HEK293 (cell line): ENCODE measurements at regions not wholly inside any gene's neighbourhood (a gene's known extent, or its start where the extent isn't known, plus 50 kb on each side); places are given as distances from the start of the nearest gene placed in this dataset.

Source experiments
- CTCF ChIA-PET: fragments of 350-600 bp; formaldehyde crosslinking; extraction: SDS; loops from one replicate; lab custom pipeline; 2021; ENCODE audit warnings: antibody characterized with exemption; lab: Yijun Ruan, JAX
- POLR2A ChIA-PET: fragments of 300-600 bp; formaldehyde crosslinking; extraction: SDS; loops from one replicate; lab custom pipeline; 2020; ENCODE audit warnings: antibody characterized with exemption, inconsistent platforms; lab: Yijun Ruan, JAX
- H3K27ac ChIP-seq: fragments of 200-500 bp; sonication (Bioruptor generic); 2 replicates; pipeline ENCODE4 v1.5.1; 2014; ENCODE audit warnings: low read depth, low read length, control low read depth, inconsistent platforms; ENCODE audit errors: extremely low read depth
- H3K36me3 ChIP-seq, 2 experiments: fragments of 200-500 bp in 1 of 2; sonication (Bioruptor generic) in 1 of 2; 1 replicate in 1 of 2; 2 replicates in 1 of 2; pipeline ENCODE4 v1.5.1; 2014 to 2017; ENCODE audit warnings: inconsistent platforms in 2 of 2, low read length in 2 of 2; ENCODE audit not compliant: control insufficient read depth in 2 of 2, insufficient read depth in 1 of 2
- H3K4me1 ChIP-seq: fragments of 200-500 bp; sonication (Bioruptor generic); 2 replicates; pipeline ENCODE4 v1.5.1; 2014; ENCODE audit warnings: mild to moderate bottlenecking, low read length, inconsistent platforms; ENCODE audit not compliant: control insufficient read depth, insufficient read depth
- H3K4me3 ChIP-seq: 2 replicates; pipeline ENCODE4 v1.5.1; 2011; ENCODE audit warnings: low read depth, mild to moderate bottlenecking, control low read depth, low read length, moderate library complexity
- H3K9me3 ChIP-seq: fragments of 200-500 bp; sonication (Bioruptor generic); 2 replicates; pipeline ENCODE4 v1.5.1; 2014; ENCODE audit warnings: low read depth, low read length, inconsistent platforms; ENCODE audit not compliant: control insufficient read depth, insufficient read depth
- HOXC10 ChIP-seq: sonication (generic); formaldehyde crosslinking; IDR thresholded peaks from 2 replicates; pipeline ENCODE4 v1.8.1; 2023; ENCODE audit warnings: mild to moderate bottlenecking, missing genetic modification reagents
- KLF16 ChIP-seq: fragments of 450-650 bp; formaldehyde crosslinking; IDR thresholded peaks from 2 replicates; pipeline ENCODE4 v1.5.1; 2017; ENCODE audit warnings: missing biosample characterization, missing genetic modification characterization
- MEIS1 ChIP-seq: sonication (generic); formaldehyde crosslinking; IDR thresholded peaks from 2 replicates; pipeline ENCODE4 v1.8.1; 2022; ENCODE audit warnings: missing genetic modification reagents, mild to moderate bottlenecking, borderline replicate concordance
- ZNF10 ChIP-seq: fragments of 450-650 bp; formaldehyde crosslinking; IDR thresholded peaks from 2 replicates; pipeline ENCODE4 v1.5.1; 2017; ENCODE audit warnings: missing biosample characterization, missing genetic modification characterization
- ZNF112 ChIP-seq: fragments of 450-650 bp; formaldehyde crosslinking; IDR thresholded peaks from 2 replicates; pipeline ENCODE4 v1.5.0; 2017; ENCODE audit warnings: missing biosample characterization, missing genetic modification characterization
- ZNF114 ChIP-seq: fragments of 450-650 bp; formaldehyde crosslinking; IDR thresholded peaks from 2 replicates; pipeline ENCODE4 v1.5.0; 2017; ENCODE audit warnings: missing biosample characterization, missing genetic modification characterization
- ZNF23 ChIP-seq: fragments of 450-650 bp; formaldehyde crosslinking; IDR thresholded peaks from 2 replicates; pipeline ENCODE4 v1.5.1; 2016; ENCODE audit warnings: missing biosample characterization, missing genetic modification characterization, borderline replicate concordance
- ZNF391 ChIP-seq: fragments of 450-650 bp; formaldehyde crosslinking; IDR thresholded peaks from 2 replicates; pipeline ENCODE4 v1.5.1; 2016; ENCODE audit warnings: low read depth, missing biosample characterization, missing genetic modification characterization, borderline replicate concordance
- ZNF48 ChIP-seq: fragments of 450-650 bp; formaldehyde crosslinking; IDR thresholded peaks from 2 replicates; pipeline ENCODE4 v1.5.1; 2016; ENCODE audit warnings: missing biosample characterization, missing genetic modification characterization
- ZNF521 ChIP-seq: fragments of 450-650 bp; formaldehyde crosslinking; IDR thresholded peaks from 2 replicates; pipeline ENCODE4 v1.5.1; 2017; ENCODE audit warnings: missing biosample characterization, mild to moderate bottlenecking, missing genetic modification characterization
- ZNF624 ChIP-seq: fragments of 450-650 bp; formaldehyde crosslinking; IDR thresholded peaks from 2 replicates; pipeline ENCODE4 v1.5.1; 2017; ENCODE audit warnings: missing biosample characterization, missing genetic modification characterization
- ZNF629 ChIP-seq: fragments of 450-650 bp; formaldehyde crosslinking; IDR thresholded peaks from 2 replicates; pipeline ENCODE4 v1.5.1; 2017; ENCODE audit warnings: missing biosample characterization, missing genetic modification characterization
- ZNF785 ChIP-seq: fragments of 450-650 bp; formaldehyde crosslinking; IDR thresholded peaks from 2 replicates; pipeline ENCODE4 v1.5.1; 2016; ENCODE audit warnings: missing biosample characterization, missing genetic modification characterization
- TF ChIP-seq, protein P1 (sequence below): fragments of 450-650 bp; formaldehyde crosslinking; IDR thresholded peaks from 2 replicates; pipeline ENCODE4 v1.5.1; 2016; ENCODE audit warnings: missing biosample characterization, missing genetic modification characterization
- TF ChIP-seq, protein P2 (sequence below): fragments of 450-650 bp; formaldehyde crosslinking; IDR thresholded peaks from 2 replicates; pipeline ENCODE4 v1.5.1; 2017; ENCODE audit warnings: missing biosample characterization, mild to moderate bottlenecking, missing genetic modification characterization, moderate library complexity
- TF ChIP-seq, protein P3 (sequence below): fragments of 450-650 bp; formaldehyde crosslinking; IDR thresholded peaks from 2 replicates; pipeline ENCODE4 v1.5.1; 2016; ENCODE audit warnings: missing biosample characterization, missing genetic modification characterization
- TF ChIP-seq, protein P4 (sequence below): fragments of 450-650 bp; formaldehyde crosslinking; IDR thresholded peaks from 2 replicates; pipeline ENCODE4 v1.5.1; 2017; ENCODE audit warnings: missing biosample characterization, missing genetic modification characterization
- TF ChIP-seq, protein P5 (sequence below): fragments of 450-650 bp; formaldehyde crosslinking; IDR thresholded peaks from 2 replicates; pipeline ENCODE4 v1.5.1; 2017; ENCODE audit warnings: missing biosample characterization, missing genetic modification characterization

DNA sequence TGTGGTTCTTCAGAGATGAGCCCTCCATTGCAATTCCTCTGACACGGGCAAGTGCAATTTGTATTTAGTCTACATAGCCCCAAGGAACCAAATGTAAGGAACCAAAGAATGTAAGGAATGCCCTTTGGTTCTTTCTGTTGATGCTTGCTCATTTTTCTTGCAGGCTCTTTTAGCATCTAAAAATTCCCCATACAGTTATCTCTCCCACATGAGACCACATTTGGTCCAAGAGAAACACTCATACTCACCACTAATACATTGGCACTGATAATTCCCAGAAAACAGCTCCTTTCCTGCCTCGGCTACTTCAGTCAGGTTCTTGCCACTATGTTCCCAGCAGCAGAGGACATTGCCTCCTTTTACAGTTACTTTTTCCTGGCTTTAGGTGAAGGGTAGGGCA is 332.6 kb downstream of the AEBP2 start:
- H3K27ac ChIP-seq, result no peak overlapping the region
- CTCF ChIA-PET, result interaction anchor here (0.6 kb wide), 2 partner anchors 846 to 1156 kb away, joined by 3 to 8 read pairs; no protein-coding TSS in a partner anchor
- H3K9me3 ChIP-seq, result no peaks in the 10 kb centered on the region
- H3K4me1 ChIP-seq, result no peaks in the 10 kb centered on the region
- POLR2A ChIA-PET, result no interaction called here
- no peak overlapping the region for H3K4me3 ChIP-seq
- TF ChIP-seq, protein P1, sequence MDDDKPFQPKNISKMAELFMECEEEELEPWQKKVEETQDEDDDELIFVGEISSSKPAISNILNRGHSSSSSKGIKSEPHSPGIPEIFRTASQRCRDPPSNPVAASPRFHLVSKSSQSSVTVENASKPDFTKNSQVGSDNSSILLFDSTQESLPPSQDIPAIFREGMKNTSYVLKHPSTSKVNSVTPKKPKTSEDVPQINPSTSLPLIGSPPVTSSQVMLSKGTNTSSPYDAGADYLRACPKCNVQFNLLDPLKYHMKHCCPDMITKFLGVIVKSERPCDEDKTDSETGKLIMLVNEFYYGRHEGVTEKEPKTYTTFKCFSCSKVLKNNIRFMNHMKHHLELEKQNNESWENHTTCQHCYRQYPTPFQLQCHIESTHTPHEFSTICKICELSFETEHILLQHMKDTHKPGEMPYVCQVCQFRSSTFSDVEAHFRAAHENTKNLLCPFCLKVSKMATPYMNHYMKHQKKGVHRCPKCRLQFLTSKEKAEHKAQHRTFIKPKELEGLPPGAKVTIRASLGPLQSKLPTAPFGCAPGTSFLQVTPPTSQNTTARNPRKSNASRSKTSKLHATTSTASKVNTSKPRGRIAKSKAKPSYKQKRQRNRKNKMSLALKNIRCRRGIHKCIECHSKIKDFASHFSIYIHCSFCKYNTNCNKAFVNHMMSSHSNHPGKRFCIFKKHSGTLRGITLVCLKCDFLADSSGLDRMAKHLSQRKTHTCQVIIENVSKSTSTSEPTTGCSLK (tag by site-specific recombination), result no peak
- TF ChIP-seq ZNF114 (tag by site-specific recombination), result no peak
- TF ChIP-seq ZNF23 (tag by site-specific recombination), result no peak
- TF ChIP-seq ZNF785 (tag by site-specific recombination), result no peak
- no peak for TF ChIP-seq ZNF48 (tag by site-specific recombination)
- no peak for TF ChIP-seq ZNF10 (tag by site-specific recombination)
- no peak for TF ChIP-seq HOXC10 (CRISPR knock-in tag)
- TF ChIP-seq MEIS1 (CRISPR knock-in tag), result no peak
- no peak for TF ChIP-seq ZNF629 (tag by site-specific recombination)
- TF ChIP-seq, protein P2, sequence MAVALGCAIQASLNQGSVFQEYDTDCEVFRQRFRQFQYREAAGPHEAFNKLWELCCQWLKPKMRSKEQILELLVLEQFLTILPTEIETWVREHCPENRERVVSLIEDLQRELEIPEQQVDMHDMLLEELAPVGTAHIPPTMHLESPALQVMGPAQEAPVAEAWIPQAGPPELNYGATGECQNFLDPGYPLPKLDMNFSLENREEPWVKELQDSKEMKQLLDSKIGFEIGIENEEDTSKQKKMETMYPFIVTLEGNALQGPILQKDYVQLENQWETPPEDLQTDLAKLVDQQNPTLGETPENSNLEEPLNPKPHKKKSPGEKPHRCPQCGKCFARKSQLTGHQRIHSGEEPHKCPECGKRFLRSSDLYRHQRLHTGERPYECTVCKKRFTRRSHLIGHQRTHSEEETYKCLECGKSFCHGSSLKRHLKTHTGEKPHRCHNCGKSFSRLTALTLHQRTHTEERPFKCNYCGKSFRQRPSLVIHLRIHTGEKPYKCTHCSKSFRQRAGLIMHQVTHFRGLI (tag by site-specific recombination), result no peak
- TF ChIP-seq, protein P3, sequence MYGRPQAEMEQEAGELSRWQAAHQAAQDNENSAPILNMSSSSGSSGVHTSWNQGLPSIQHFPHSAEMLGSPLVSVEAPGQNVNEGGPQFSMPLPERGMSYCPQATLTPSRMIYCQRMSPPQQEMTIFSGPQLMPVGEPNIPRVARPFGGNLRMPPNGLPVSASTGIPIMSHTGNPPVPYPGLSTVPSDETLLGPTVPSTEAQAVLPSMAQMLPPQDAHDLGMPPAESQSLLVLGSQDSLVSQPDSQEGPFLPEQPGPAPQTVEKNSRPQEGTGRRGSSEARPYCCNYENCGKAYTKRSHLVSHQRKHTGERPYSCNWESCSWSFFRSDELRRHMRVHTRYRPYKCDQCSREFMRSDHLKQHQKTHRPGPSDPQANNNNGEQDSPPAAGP (tag by site-specific recombination), result no peak
- TF ChIP-seq ZNF624, result no peak
- no peak for TF ChIP-seq ZNF112 (tag by site-specific recombination)
- TF ChIP-seq, all 188 proteins: peak for 0
- no peaks in the 10 kb centered on the region for H3K36me3 ChIP-seq

DNA sequence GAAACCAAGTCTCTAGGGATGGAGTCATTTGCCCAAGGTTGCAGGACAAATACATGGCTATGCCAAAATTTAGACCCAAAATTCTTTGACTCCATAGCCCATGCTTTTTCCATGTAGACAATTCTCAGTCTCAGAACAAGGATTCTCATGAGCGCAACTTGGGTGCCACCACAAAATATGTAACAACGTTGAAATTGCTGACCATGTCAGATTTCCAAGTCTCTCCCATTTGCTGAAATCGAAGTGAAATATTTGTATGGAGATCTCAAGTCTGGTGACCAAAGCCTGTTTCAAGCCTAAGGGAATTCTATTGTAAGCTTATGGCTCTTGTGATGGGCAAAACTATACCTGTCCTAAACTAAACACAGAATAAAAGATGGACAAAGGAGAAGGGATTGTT is 333.5 kb downstream of the AEBP2 start:
- Histone ChIP-seq H3K4me3 (no peak overlapping the region), H3K9me3 (no peaks in the 10 kb centered on the region), H3K36me3 (no peaks in the 10 kb centered on the region)
- TF ChIP-seq, protein P4, sequence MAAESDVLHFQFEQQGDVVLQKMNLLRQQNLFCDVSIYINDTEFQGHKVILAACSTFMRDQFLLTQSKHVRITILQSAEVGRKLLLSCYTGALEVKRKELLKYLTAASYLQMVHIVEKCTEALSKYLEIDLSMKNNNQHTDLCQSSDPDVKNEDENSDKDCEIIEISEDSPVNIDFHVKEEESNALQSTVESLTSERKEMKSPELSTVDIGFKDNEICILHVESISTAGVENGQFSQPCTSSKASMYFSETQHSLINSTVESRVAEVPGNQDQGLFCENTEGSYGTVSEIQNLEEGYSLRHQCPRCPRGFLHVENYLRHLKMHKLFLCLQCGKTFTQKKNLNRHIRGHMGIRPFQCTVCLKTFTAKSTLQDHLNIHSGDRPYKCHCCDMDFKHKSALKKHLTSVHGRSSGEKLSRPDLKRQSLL (tag by site-specific recombination), result no peak
- TF ChIP-seq KLF16 (tag by site-specific recombination) (no peak), ZNF391 (tag by site-specific recombination) (no peak), ZNF521 (tag by site-specific recombination) (no peak)
- TF ChIP-seq, protein P5, sequence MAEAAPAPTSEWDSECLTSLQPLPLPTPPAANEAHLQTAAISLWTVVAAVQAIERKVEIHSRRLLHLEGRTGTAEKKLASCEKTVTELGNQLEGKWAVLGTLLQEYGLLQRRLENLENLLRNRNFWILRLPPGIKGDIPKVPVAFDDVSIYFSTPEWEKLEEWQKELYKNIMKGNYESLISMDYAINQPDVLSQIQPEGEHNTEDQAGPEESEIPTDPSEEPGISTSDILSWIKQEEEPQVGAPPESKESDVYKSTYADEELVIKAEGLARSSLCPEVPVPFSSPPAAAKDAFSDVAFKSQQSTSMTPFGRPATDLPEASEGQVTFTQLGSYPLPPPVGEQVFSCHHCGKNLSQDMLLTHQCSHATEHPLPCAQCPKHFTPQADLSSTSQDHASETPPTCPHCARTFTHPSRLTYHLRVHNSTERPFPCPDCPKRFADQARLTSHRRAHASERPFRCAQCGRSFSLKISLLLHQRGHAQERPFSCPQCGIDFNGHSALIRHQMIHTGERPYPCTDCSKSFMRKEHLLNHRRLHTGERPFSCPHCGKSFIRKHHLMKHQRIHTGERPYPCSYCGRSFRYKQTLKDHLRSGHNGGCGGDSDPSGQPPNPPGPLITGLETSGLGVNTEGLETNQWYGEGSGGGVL, result no peak
- TF ChIP-seq, all 188 proteins: peak for 0
- Histone ChIP-seq H3K27ac (no peak overlapping the region), H3K4me1 (no peaks in the 10 kb centered on the region)
- ChIA-PET CTCF (interaction anchor here (0.5 to 0.8 kb wide), 2 partner anchors 15 to 502 kb away, joined by 4 to 5 read pairs; no protein-coding TSS in a partner anchor), POLR2A (no interaction called here)
